HFF-Myc (cell line): ENCODE measurements at regions not wholly inside any gene's neighbourhood (a gene's known extent, or its start where the extent isn't known, plus 50 kb on each side); places are given as distances from the start of the nearest gene placed in this dataset.

Experiments used
- DNase-seq: peaks from one replicate; pipeline ENCODE4 v3.0.0-alpha.2; 2011; ENCODE audit warnings: low read depth; ENCODE audit errors: extremely low read depth
- H3K4me3 ChIP-seq: replicated peaks from 2 replicates; pipeline ENCODE4 v1.5.1; 2011; ENCODE audit warnings: low read depth, mild to moderate bottlenecking, control low read depth, low read length
- TF ChIP-seq, protein P1 (sequence below): IDR thresholded peaks from 2 replicates; pipeline ENCODE4 v1.5.1; 2012; ENCODE audit warnings: mild to moderate bottlenecking, low read depth, low read length, control low read depth; ENCODE audit errors: missing control alignments

DNA sequence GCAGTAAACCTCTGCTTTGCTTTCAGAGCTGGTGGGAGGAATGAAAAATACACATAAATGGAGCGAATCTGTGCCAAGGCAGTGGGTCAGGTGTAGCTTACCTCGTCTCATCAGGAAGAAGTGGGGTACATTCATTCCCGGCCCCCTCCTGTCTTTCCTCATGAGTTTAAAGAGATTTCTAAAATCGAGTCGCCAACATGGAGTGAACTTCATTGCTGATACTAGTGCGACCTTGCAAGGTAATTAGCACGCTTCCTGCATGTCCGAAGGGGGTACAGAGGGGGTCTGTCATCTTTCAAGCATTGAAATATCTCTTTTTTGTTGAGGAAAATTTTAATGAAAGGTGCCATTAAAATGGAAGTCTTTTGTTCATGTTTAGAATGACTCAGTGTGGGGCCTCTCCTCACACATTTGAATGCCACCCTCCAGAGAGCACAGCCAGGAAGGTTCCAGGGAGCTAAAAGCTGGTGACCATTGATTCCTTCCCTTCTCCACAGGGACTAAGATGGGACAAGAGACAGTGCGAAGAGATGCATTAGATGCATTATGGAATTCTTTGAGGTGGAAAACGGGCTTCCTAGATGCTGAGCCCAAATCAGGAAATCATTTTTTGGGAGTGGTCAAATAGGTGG is 114.2 kb downstream of the IRX1 start:
- H3K4me3 ChIP-seq = no peak overlapping the region
- TF ChIP-seq, protein P1, sequence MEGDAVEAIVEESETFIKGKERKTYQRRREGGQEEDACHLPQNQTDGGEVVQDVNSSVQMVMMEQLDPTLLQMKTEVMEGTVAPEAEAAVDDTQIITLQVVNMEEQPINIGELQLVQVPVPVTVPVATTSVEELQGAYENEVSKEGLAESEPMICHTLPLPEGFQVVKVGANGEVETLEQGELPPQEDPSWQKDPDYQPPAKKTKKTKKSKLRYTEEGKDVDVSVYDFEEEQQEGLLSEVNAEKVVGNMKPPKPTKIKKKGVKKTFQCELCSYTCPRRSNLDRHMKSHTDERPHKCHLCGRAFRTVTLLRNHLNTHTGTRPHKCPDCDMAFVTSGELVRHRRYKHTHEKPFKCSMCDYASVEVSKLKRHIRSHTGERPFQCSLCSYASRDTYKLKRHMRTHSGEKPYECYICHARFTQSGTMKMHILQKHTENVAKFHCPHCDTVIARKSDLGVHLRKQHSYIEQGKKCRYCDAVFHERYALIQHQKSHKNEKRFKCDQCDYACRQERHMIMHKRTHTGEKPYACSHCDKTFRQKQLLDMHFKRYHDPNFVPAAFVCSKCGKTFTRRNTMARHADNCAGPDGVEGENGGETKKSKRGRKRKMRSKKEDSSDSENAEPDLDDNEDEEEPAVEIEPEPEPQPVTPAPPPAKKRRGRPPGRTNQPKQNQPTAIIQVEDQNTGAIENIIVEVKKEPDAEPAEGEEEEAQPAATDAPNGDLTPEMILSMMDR = no peak
- DNase-seq = no peak

DNA sequence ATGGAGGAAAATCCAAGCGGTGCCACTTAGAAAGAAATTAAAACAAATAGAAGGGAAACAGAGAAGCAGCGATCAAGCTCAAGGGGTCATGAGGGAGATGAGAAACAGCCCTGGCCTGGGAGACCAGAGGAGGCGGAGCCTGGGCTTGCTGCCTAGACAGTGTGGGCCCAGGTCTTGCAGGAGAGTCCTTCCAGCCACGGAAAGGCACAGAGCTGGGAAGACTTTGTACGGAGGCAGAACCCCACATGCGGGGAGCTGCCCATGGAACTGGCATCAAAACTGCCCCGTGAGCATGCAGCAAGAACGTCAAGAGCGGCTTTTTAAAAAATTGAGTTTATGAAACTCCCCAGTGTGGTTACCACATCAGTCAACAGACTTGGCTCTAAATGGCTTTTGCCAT is 119.4 kb downstream of the IRX1 start:
- H3K4me3 ChIP-seq = no peak overlapping the region
- DNase-seq = no peak
- TF ChIP-seq, protein P1 = no peak

DNA sequence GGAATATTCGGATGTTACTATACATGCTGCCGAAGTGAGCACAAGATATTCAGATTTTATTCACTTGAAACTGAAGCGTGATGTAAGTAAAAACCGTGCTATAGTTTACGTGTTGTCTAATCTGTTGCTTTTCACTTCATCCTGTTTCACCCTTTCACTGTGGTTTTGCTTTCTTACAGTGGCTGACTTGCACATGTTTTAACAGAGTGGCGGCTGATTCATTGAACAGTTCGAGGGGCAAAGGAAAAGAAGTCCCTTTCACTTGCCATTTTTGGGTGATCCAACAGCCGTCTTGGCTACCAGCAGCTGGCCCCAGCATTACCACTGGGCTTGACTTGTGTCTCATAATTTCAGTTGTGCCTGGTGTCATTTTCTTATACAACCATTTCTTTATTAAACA is 134.0 kb downstream of the IRX1 start:
- H3K4me3 ChIP-seq = no peak overlapping the region
- TF ChIP-seq, protein P1 = no peak
- DNase-seq = no peak

DNA sequence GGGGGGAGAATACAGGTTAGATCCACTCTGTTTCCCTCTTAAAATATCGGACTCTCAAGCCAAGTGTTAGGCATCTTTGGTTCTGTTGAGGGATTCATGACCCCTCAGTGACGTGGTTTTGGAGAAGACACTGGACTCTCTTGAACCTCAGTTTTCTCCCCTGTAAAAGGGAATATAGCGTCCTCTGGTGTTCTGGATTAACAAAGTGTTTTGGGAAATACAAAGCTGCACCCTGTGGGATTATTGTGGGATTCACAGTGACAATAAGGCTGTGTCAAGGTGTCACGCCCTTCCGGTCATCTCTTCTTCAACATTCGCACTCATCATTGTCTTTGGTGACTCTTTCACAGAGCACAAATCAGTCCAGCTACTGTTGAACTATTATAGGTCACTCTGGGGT is 139.0 kb downstream of the IRX1 start:
- DNase-seq = no peak
- TF ChIP-seq, protein P1 = no peak
- no peak overlapping the region for H3K4me3 ChIP-seq

DNA sequence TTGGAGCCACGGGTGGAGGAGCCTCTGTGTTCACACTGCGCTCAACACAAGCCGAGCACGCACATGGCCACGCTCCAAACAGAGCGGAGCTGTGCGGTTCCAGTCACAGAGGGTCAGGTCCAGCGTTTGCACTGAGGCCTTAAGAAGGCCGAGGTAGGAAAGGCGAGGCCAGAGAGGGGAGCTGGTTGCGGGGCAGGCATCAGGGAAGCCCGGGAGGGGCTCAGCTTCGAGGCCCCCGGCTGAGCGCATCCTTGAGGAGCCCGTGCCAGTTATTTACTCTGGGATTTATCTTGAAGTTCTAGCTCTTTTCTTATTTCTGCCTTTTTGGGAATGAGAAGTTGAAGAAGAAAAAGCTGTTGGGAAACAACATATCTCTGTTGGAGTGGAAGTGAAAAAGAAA is 140.8 kb downstream of the IRX1 start:
- TF ChIP-seq, protein P1 = no peak
- DNase-seq = no peak
- H3K4me3 ChIP-seq = no peak overlapping the region

DNA sequence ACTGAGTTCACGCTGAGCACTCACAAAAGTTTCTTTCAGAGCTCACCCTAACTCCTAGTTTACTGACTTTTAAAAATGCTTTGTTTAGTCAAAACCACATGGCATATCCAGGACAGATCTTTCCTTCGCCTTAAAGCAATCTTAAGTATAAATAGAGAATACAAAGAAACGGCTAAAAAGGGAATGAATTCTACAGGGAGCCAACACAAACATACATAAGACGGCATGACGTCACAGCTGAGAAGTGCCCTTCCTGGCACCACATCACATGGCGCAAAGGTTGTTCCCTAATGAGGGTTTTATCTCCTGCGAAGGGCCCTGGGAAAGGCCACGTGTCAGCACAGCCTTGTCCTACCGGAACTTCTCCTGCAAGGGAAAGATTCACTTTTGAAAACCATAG is 141.3 kb downstream of the IRX1 start:
- no peak overlapping the region for H3K4me3 ChIP-seq
- TF ChIP-seq, protein P1 = no peak
- DNase-seq = no peak

DNA sequence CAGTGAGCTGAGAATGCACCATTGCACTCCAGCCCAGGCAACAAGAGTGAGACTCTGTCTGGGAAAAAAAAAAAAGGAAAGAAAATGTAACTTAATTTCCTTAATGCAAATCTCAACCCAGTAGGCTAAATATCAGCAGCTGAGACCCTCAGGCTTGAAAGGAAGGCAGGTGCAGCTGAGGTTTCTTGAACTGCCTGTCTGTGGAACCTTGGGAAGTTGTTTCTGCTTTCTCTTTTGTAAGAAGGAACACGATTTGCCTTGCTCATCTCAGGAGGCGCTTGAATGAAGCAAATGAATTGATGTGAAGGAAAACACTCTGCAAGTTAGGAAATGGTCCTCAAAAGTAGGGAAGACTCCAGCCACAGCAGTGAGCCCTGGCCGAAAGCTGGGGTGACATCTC is 143.3 kb downstream of the IRX1 start:
- TF ChIP-seq, protein P1 = no peak
- H3K4me3 ChIP-seq = no peak overlapping the region
- DNase-seq = no peak
